GM23338 (cell line): ENCODE measurements at regions not wholly inside any gene's neighbourhood (a gene's known extent, or its start where the extent isn't known, plus 50 kb on each side); places are given as distances from the start of the nearest gene placed in this dataset.
A peak's percentile ranks its signal among the peaks of the same experiment; 100 is the strongest.

ENCODE experiments used
- ATAC-seq: fragments of 200-7000 bp; cut with Tn5 transposase; 3 replicates; pipeline ENCODE4 v1.9.1; 2020
- DNase-seq: peaks from one replicate; pipeline ENCODE4 v3.0.0-alpha.2; 2015; ENCODE audit warnings: low spot score
- H2AFZ ChIP-seq: fragments of 200-600 bp; sonication (generic); 2 replicates; pipeline ENCODE4 v1.8.0; 2016; ENCODE audit warnings: antibody characterized with exemption, mild to moderate bottlenecking, moderate library complexity
- H3F3A ChIP-seq: fragments of 200-600 bp; sonication (generic); replicated peaks from 2 replicates; pipeline ENCODE4 v1.8.0; 2017; ENCODE audit warnings: antibody characterized with exemption, mixed run types, low read depth
- H3K27ac ChIP-seq: fragments of 200-600 bp; sonication (generic); 2 replicates; pipeline ENCODE4 v1.6.1; 2016; ENCODE audit warnings: low read depth
- H3K27me3 ChIP-seq: fragments of 200-600 bp; sonication (generic); 2 replicates; pipeline ENCODE4 v1.8.0; 2016; ENCODE audit warnings: mild to moderate bottlenecking, mixed run types, moderate library complexity; ENCODE audit not compliant: insufficient read depth
- H3K36me3 ChIP-seq: fragments of 200-600 bp; sonication (generic); 2 replicates; pipeline ENCODE4 v1.8.0; 2016; ENCODE audit warnings: mild to moderate bottlenecking; ENCODE audit not compliant: insufficient read depth
- H3K4me1 ChIP-seq: fragments of 200-600 bp; sonication (generic); 2 replicates; pipeline ENCODE4 v1.8.0; 2016; ENCODE audit warnings: mild to moderate bottlenecking, moderate library complexity; ENCODE audit not compliant: insufficient read depth
- H3K4me2 ChIP-seq: fragments of 200-600 bp; sonication (generic); 2 replicates; pipeline ENCODE4 v1.7.1; 2017; ENCODE audit warnings: mixed run types
- H3K4me3 ChIP-seq: fragments of 200-600 bp; sonication (generic); 2 replicates; pipeline ENCODE4 v1.6.1; 2016; ENCODE audit warnings: mixed run types
- H3K79me2 ChIP-seq: fragments of 200-600 bp; sonication (generic); replicated peaks from 2 replicates; pipeline ENCODE4 v1.8.0; 2017; ENCODE audit warnings: mild to moderate bottlenecking; ENCODE audit not compliant: insufficient read depth
- H3K9me2 ChIP-seq: fragments of 200-600 bp; sonication (generic); 2 replicates; pipeline ENCODE4 v1.8.0; 2017; ENCODE audit not compliant: insufficient read depth
- H4K20me1 ChIP-seq: fragments of 200-600 bp; sonication (generic); replicated peaks from 2 replicates; pipeline ENCODE4 v1.8.0; 2017; ENCODE audit warnings: mild to moderate bottlenecking; ENCODE audit not compliant: insufficient read depth
- H3K27ac Mint-ChIP-seq: 2 replicates; pipeline ENCODE4 v1.8.0; 2020; ENCODE audit warnings: inconsistent platforms, mild to moderate bottlenecking, moderate library complexity, mixed read lengths
- H3K27me3 Mint-ChIP-seq: 3 replicates; pipeline ENCODE4 v1.8.0; 2022; ENCODE audit warnings: low read depth, mild to moderate bottlenecking, moderate library complexity, mixed read lengths, inconsistent platforms; ENCODE audit not compliant: insufficient read depth, poor library complexity
- H3K36me3 Mint-ChIP-seq: 3 replicates; pipeline ENCODE4 v1.8.0; 2021; ENCODE audit warnings: low read depth, mild to moderate bottlenecking, inconsistent platforms, moderate library complexity, mixed read lengths
- H3K4me1 Mint-ChIP-seq: 3 replicates; pipeline ENCODE4 v1.8.0; 2020; ENCODE audit warnings: mild to moderate bottlenecking, inconsistent platforms, mixed read lengths
- H3K4me3 Mint-ChIP-seq: 3 replicates; pipeline ENCODE4 v1.8.0; 2021; ENCODE audit warnings: moderate library complexity, mild to moderate bottlenecking, inconsistent platforms, mixed read lengths
- H3K9me3 Mint-ChIP-seq: 3 replicates; pipeline ENCODE4 v1.8.0; 2020; ENCODE audit warnings: moderate library complexity, mild to moderate bottlenecking, inconsistent platforms, mixed read lengths
- NANOG ChIP-seq: IDR thresholded peaks from 2 replicates; pipeline ENCODE4 v1.6.1; 2016; ENCODE audit warnings: antibody characterized with exemption, borderline replicate concordance
- REST ChIP-seq: IDR thresholded peaks from one replicate; pipeline ENCODE4 v1.6.1; 2018; ENCODE audit warnings: antibody characterized with exemption; ENCODE audit not compliant: unreplicated experiment
- TF ChIP-seq, protein P1 (sequence below): fragments of 250-450 bp; sonication (Bioruptor Pico); IDR thresholded peaks from 2 replicates; pipeline ENCODE4 v1.5.0; 2020; ENCODE audit warnings: mild to moderate bottlenecking, moderate library complexity
- TF ChIP-seq, protein P2 (sequence below), 2 experiments: fragments of 200-600 bp in 1 of 2; sonication (generic) in 1 of 2; conservative IDR thresholded peaks; 2 replicates each; pipeline versions ENCODE4 v1.5.1 to v1.6.1; 2016 to 2017; ENCODE audit warnings: antibody characterized with exemption in 2 of 2, low read depth in 2 of 2, mild to moderate bottlenecking in 2 of 2, moderate library complexity in 1 of 2

GRCh38 chr3:115563984-115564383, 59.3 kb upstream of the GAP43 start (continued):
- TF ChIP-seq, protein P1, sequence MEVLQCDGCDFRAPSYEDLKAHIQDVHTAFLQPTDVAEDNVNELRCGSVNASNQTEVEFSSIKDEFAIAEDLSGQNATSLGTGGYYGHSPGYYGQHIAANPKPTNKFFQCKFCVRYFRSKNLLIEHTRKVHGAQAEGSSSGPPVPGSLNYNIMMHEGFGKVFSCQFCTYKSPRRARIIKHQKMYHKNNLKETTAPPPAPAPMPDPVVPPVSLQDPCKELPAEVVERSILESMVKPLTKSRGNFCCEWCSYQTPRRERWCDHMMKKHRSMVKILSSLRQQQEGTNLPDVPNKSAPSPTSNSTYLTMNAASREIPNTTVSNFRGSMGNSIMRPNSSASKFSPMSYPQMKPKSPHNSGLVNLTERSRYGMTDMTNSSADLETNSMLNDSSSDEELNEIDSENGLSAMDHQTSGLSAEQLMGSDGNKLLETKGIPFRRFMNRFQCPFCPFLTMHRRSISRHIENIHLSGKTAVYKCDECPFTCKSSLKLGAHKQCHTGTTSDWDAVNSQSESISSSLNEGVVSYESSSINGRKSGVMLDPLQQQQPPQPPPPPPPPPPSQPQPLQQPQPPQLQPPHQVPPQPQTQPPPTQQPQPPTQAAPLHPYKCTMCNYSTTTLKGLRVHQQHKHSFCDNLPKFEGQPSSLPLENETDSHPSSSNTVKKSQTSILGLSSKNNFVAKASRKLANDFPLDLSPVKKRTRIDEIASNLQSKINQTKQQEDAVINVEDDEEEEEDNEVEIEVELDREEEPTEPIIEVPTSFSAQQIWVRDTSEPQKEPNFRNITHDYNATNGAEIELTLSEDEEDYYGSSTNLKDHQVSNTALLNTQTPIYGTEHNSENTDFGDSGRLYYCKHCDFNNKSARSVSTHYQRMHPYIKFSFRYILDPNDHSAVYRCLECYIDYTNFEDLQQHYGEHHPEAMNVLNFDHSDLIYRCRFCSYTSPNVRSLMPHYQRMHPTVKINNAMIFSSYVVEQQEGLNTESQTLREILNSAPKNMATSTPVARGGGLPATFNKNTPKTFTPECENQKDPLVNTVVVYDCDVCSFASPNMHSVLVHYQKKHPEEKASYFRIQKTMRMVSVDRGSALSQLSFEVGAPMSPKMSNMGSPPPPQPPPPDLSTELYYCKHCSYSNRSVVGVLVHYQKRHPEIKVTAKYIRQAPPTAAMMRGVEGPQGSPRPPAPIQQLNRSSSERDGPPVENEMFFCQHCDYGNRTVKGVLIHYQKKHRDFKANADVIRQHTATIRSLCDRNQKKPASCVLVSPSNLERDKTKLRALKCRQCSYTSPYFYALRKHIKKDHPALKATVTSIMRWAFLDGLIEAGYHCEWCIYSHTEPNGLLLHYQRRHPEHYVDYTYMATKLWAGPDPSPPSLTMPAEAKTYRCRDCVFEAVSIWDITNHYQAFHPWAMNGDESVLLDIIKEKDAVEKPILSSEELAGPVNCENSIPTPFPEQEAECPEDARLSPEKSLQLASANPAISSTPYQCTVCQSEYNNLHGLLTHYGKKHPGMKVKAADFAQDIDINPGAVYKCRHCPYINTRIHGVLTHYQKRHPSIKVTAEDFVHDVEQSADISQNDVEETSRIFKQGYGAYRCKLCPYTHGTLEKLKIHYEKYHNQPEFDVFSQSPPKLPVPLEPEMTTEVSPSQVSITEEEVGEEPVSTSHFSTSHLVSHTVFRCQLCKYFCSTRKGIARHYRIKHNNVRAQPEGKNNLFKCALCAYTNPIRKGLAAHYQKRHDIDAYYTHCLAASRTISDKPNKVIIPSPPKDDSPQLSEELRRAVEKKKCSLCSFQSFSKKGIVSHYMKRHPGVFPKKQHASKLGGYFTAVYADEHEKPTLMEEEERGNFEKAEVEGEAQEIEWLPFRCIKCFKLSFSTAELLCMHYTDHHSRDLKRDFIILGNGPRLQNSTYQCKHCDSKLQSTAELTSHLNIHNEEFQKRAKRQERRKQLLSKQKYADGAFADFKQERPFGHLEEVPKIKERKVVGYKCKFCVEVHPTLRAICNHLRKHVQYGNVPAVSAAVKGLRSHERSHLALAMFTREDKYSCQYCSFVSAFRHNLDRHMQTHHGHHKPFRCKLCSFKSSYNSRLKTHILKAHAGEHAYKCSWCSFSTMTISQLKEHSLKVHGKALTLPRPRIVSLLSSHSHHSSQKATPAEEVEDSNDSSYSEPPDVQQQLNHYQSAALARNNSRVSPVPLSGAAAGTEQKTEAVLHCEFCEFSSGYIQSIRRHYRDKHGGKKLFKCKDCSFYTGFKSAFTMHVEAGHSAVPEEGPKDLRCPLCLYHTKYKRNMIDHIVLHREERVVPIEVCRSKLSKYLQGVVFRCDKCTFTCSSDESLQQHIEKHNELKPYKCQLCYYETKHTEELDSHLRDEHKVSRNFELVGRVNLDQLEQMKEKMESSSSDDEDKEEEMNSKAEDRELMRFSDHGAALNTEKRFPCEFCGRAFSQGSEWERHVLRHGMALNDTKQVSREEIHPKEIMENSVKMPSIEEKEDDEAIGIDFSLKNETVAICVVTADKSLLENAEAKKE (CRISPR knock-in tag) = no peak
- TF ChIP-seq NANOG = no peak

- Mint-ChIP-seq H3K4me3 (no peak overlapping the region), H3K27ac (no peak overlapping the region), H3K36me3 (no peaks in the 10 kb centered on the region), H3K9me3 (no peaks in the 10 kb centered on the region), H3K27me3 (peaks cover 7% of the 10 kb centered on the region), H3K4me1 (no peaks in the 10 kb centered on the region)
- Histone ChIP-seq H3K4me1 (no peaks in the 10 kb centered on the region), H3F3A (no peaks in the 10 kb centered on the region), H3K4me2 (no peak overlapping the region), H2AFZ (no peak overlapping the region), H4K20me1 (no peaks in the 10 kb centered on the region), H3K27ac (no peak overlapping the region), H3K4me3 (no peak overlapping the region), H3K36me3 (no peaks in the 10 kb centered on the region), H3K27me3 (no peaks in the 10 kb centered on the region), H3K9me2 (peaks cover 5% of the 10 kb centered on the region; the same call in 1 of the 2 replicates), H3K79me2 (no peaks in the 10 kb centered on the region)
- ATAC-seq (peak; percentile 45; the same call in 2 of the 3 replicates), DNase-seq (peak; percentile 26)
- no peak for TF ChIP-seq REST
- TF ChIP-seq, protein P2, sequence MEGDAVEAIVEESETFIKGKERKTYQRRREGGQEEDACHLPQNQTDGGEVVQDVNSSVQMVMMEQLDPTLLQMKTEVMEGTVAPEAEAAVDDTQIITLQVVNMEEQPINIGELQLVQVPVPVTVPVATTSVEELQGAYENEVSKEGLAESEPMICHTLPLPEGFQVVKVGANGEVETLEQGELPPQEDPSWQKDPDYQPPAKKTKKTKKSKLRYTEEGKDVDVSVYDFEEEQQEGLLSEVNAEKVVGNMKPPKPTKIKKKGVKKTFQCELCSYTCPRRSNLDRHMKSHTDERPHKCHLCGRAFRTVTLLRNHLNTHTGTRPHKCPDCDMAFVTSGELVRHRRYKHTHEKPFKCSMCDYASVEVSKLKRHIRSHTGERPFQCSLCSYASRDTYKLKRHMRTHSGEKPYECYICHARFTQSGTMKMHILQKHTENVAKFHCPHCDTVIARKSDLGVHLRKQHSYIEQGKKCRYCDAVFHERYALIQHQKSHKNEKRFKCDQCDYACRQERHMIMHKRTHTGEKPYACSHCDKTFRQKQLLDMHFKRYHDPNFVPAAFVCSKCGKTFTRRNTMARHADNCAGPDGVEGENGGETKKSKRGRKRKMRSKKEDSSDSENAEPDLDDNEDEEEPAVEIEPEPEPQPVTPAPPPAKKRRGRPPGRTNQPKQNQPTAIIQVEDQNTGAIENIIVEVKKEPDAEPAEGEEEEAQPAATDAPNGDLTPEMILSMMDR (conservative IDR thresholded peaks at IDR 0.05; ENCODE audit: low read depth in 2 of 2) = peak; percentile 31 to 55
Observed at GRCh38 chr3:115571413-115571812, 51.9 kb upstream of the GAP43 start.
